ENCODE measurements at regions not wholly inside any gene's neighbourhood (a gene's known extent, or its start where the extent isn't known, plus 50 kb on each side); places are given as distances from the start of the nearest gene placed in this dataset.

- Histone ChIP-seq H3K4me1 (no peaks in the 10 kb centered on the region), H3K27me3 (ENCODE audit: low read depth) (no peaks in the 10 kb centered on the region), H3K9me3 (no peaks in the 10 kb centered on the region), H3K36me3 (no peaks in the 10 kb centered on the region), H3K27ac (no peak overlapping the region), H3K4me3 (no peak overlapping the region)
- intact Hi-C loops (cut with DNase I), result no loop called here
- DNase-seq, result no peak
- ATAC-seq, result no peak
- TF ChIP-seq, protein P1, sequence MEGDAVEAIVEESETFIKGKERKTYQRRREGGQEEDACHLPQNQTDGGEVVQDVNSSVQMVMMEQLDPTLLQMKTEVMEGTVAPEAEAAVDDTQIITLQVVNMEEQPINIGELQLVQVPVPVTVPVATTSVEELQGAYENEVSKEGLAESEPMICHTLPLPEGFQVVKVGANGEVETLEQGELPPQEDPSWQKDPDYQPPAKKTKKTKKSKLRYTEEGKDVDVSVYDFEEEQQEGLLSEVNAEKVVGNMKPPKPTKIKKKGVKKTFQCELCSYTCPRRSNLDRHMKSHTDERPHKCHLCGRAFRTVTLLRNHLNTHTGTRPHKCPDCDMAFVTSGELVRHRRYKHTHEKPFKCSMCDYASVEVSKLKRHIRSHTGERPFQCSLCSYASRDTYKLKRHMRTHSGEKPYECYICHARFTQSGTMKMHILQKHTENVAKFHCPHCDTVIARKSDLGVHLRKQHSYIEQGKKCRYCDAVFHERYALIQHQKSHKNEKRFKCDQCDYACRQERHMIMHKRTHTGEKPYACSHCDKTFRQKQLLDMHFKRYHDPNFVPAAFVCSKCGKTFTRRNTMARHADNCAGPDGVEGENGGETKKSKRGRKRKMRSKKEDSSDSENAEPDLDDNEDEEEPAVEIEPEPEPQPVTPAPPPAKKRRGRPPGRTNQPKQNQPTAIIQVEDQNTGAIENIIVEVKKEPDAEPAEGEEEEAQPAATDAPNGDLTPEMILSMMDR (IDR thresholded peaks at IDR 0.05), result no peak
These were observed 474.0 kb upstream of the RGMB start for GRCh38 chr5:98299435-98299834.

DNA sequence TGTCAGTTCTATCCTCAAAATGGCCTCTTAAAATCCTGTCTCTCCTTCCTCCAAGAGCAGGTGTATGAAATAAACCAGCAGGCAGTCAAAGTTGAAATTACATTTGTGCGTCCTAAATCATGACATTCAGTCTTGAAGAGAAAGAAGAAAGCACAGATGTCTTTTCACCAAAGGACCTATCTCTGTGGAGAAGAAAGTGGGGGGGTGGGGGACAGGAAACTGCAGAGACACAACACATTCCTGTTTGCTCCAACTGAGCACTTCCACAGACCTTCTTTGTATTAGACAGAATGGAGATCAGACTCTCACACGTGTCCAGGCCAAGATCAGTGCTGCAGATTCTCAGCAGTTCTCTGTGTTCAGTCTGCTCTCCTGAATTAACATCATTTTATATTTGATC lies 471.9 kb upstream of the RGMB start:
- no peaks in the 10 kb centered on the region for H3K27me3 ChIP-seq (ENCODE audit: low read depth)
- H3K4me3 ChIP-seq, result no peak overlapping the region
- intact Hi-C loops (cut with DNase I), result no loop called here
- DNase-seq, result no peak
- no peaks in the 10 kb centered on the region for H3K9me3 ChIP-seq
- no peak overlapping the region for H3K27ac ChIP-seq
- ATAC-seq, result no peak
- TF ChIP-seq, protein P1 (IDR thresholded peaks at IDR 0.05), result no peak
- no peaks in the 10 kb centered on the region for H3K36me3 ChIP-seq
- H3K4me1 ChIP-seq, result no peaks in the 10 kb centered on the region

GRCh38 chr5:98307811-98308210 lies 465.7 kb upstream of the RGMB start:
- Histone ChIP-seq H3K27ac (no peak overlapping the region), H3K36me3 (no peaks in the 10 kb centered on the region), H3K9me3 (no peaks in the 10 kb centered on the region), H3K4me1 (no peaks in the 10 kb centered on the region), H3K4me3 (no peak overlapping the region), H3K27me3 (ENCODE audit: low read depth) (no peaks in the 10 kb centered on the region)
- no peak for ATAC-seq
- intact Hi-C loops (cut with DNase I), result no loop called here
- DNase-seq, result no peak
- TF ChIP-seq, protein P1 (IDR thresholded peaks at IDR 0.05), result no peak

- Histone ChIP-seq H3K36me3 (no peaks in the 10 kb centered on the region), H3K9me3 (no peaks in the 10 kb centered on the region), H3K4me3 (no peak overlapping the region), H3K27ac (no peak overlapping the region), H3K27me3 (ENCODE audit: low read depth) (no peaks in the 10 kb centered on the region), H3K4me1 (no peaks in the 10 kb centered on the region)
- DNase-seq (no peak), ATAC-seq (no peak)
- intact Hi-C loops (cut with DNase I), result no loop called here
- TF ChIP-seq, protein P1 (IDR thresholded peaks at IDR 0.05), result no peak
These were observed 465.2 kb upstream of the RGMB start for GRCh38 chr5:98308231-98308630.

GRCh38 chr5:98308960-98309359 lies 464.5 kb upstream of the RGMB start:
- no peak for DNase-seq
- ATAC-seq, result no peak
- H3K36me3 ChIP-seq, result no peaks in the 10 kb centered on the region
- TF ChIP-seq, protein P1 (IDR thresholded peaks at IDR 0.05), result no peak
- H3K27ac ChIP-seq, result no peak overlapping the region
- H3K4me3 ChIP-seq, result no peak overlapping the region
- H3K9me3 ChIP-seq, result no peaks in the 10 kb centered on the region
- H3K4me1 ChIP-seq, result no peaks in the 10 kb centered on the region
- no peaks in the 10 kb centered on the region for H3K27me3 ChIP-seq (ENCODE audit: low read depth)
- intact Hi-C loops (cut with DNase I), result no loop called here

All from lower lobe of right lung (tissue), 2 donors.